CD14-positive monocyte (primary cell): ENCODE measurements at regions not wholly inside any gene's neighbourhood (a gene's known extent, or its start where the extent isn't known, plus 50 kb on each side); places are given as distances from the start of the nearest gene placed in this dataset.

Source experiments
- DNase-seq, 3 donors: peaks; one replicate each; pipeline ENCODE4 v3.0.0-alpha.2; 2011 to 2022
- H2AFZ ChIP-seq: 2 replicates; pipeline ENCODE4 v1.6.0; 2012; ENCODE audit warnings: mild to moderate bottlenecking, low read depth, low read length, inconsistent platforms; ENCODE audit not compliant: insufficient read depth, poor library complexity, severe bottlenecking
- H3K27ac ChIP-seq, 2 donors: 1 replicate in 1 of 2; 2 replicates in 1 of 2; pipeline ENCODE4 v1.5.1; 2012 to 2013; ENCODE audit warnings: low read length in 2 of 2, control low read depth in 1 of 2, inconsistent platforms in 1 of 2, low read depth in 1 of 2, mild to moderate bottlenecking in 1 of 2
- H3K27me3 ChIP-seq, 2 donors: one replicate each; pipeline versions ENCODE4 v1.6.0 to v1.6.1; 2011 to 2013; ENCODE audit warnings: low read length in 2 of 2; ENCODE audit not compliant: control insufficient read depth in 2 of 2, insufficient read depth in 2 of 2
- H3K36me3 ChIP-seq, 2 donors: replicated peaks in 1 of 2; 1 replicate in 1 of 2; 2 replicates in 1 of 2; pipeline versions ENCODE4 v1.5.1 to v1.6.1; 2012 to 2013; ENCODE audit warnings: low read length in 2 of 2, control low read depth in 1 of 2, inconsistent platforms in 1 of 2, mild to moderate bottlenecking in 1 of 2; ENCODE audit not compliant: insufficient read depth in 2 of 2, control insufficient read depth in 1 of 2
- H3K4me1 ChIP-seq, 2 donors: 1 replicate in 1 of 2; 2 replicates in 1 of 2; pipeline versions ENCODE4 v1.5.1 to v1.6.1; 2012 to 2013; ENCODE audit warnings: low read length in 2 of 2, control low read depth in 1 of 2, inconsistent platforms in 1 of 2, mild to moderate bottlenecking in 1 of 2, moderate library complexity in 1 of 2; ENCODE audit not compliant: insufficient read depth in 2 of 2, control insufficient read depth in 1 of 2
- H3K4me2 ChIP-seq: replicated peaks from 2 replicates; pipeline ENCODE3; 2012; ENCODE audit warnings: low read length, moderate library complexity, mild to moderate bottlenecking; ENCODE audit not compliant: poor library complexity, severe bottlenecking; ENCODE audit errors: extremely low read depth
- H3K4me3 ChIP-seq, 3 experiments: fragments of 200-600 bp in 1 of 3; sonication (generic) in 1 of 3; replicated peaks in 1 of 3; 1 replicate in 2 of 3; 2 replicates in 1 of 3; pipeline ENCODE4 v1.5.1; 2011 to 2013; ENCODE audit warnings: low read length in 3 of 3, mild to moderate bottlenecking in 3 of 3, control low read depth in 2 of 3, low read depth in 2 of 3, inconsistent platforms in 1 of 3, moderate library complexity in 1 of 3
- H3K79me2 ChIP-seq: 2 replicates; pipeline ENCODE4 v1.6.0; 2012; ENCODE audit warnings: mild to moderate bottlenecking, control low read depth, inconsistent platforms, low read length, moderate library complexity; ENCODE audit not compliant: insufficient read depth
- H3K9ac ChIP-seq: 2 replicates; pipeline ENCODE4 v1.6.0; 2017; ENCODE audit warnings: low read length, mild to moderate bottlenecking; ENCODE audit not compliant: insufficient read depth, poor library complexity, severe bottlenecking
- H3K9me3 ChIP-seq, 2 donors: replicated peaks in 1 of 2; 1 replicate in 1 of 2; 2 replicates in 1 of 2; pipeline versions ENCODE4 v1.5.1 to v1.6.1; 2012 to 2013; ENCODE audit warnings: low read length in 2 of 2, control low read depth in 1 of 2; ENCODE audit not compliant: control insufficient read depth in 1 of 2, insufficient read depth in 1 of 2
- H4K20me1 ChIP-seq: 2 replicates; pipeline ENCODE4 v1.6.0; 2012; ENCODE audit warnings: mild to moderate bottlenecking, low read length, control low read depth, moderate library complexity; ENCODE audit not compliant: insufficient read depth
- H3K27ac Mint-ChIP-seq, 7 donors: one replicate each; pipeline ENCODE4 v1.8.0; 2020; ENCODE audit warnings: mild to moderate bottlenecking in 7 of 7, mixed read lengths in 7 of 7, moderate library complexity in 6 of 7, inconsistent platforms in 2 of 7
- H3K27me3 Mint-ChIP-seq, 3 donors: one replicate each; pipeline ENCODE4 v1.8.0; 2021 to 2022; ENCODE audit warnings: low read depth in 3 of 3, mild to moderate bottlenecking in 3 of 3, mixed read lengths in 3 of 3, moderate library complexity in 3 of 3, inconsistent platforms in 1 of 3
- H3K36me3 Mint-ChIP-seq, 2 donors: one replicate each; pipeline ENCODE4 v1.8.0; 2020; ENCODE audit warnings: mixed read lengths in 2 of 2, inconsistent platforms in 1 of 2, mild to moderate bottlenecking in 1 of 2
- H3K4me1 Mint-ChIP-seq: one replicate; pipeline ENCODE4 v1.8.0; 2020; ENCODE audit warnings: mild to moderate bottlenecking, mixed read lengths
- H3K4me3 Mint-ChIP-seq, 2 donors: one replicate each; pipeline ENCODE4 v1.8.0; 2020; ENCODE audit warnings: mild to moderate bottlenecking in 2 of 2, mixed read lengths in 2 of 2, moderate library complexity in 1 of 2
- H3K9me3 Mint-ChIP-seq, 7 donors: one replicate each; pipeline ENCODE4 v1.8.0; 2020 to 2022; ENCODE audit warnings: mixed read lengths in 7 of 7, mild to moderate bottlenecking in 6 of 7, moderate library complexity in 6 of 7, inconsistent platforms in 2 of 7
- CTCF ChIP-seq: fragments of 200-600 bp; IDR thresholded peaks from one replicate; pipeline ENCODE4 v1.8.0; 2022; ENCODE audit warnings: antibody characterized with exemption, mild to moderate bottlenecking
- WGBS: methylation state at CpG from one replicate; pipeline ENCODE4 v1.1.5; 2013; ENCODE audit warnings: missing lambda C conversion rate; ENCODE audit not compliant: insufficient coverage; 5-methylcytosine and 5-hydroxymethylcytosine counted together
- intact Hi-C, 2 donors: fragments of 100-400 bp; cut with micrococcal nuclease; formaldehyde crosslinking; loops; one replicate each; pipeline versions ENCODE4 v1.15.0 to v1.15.1; 2023

DNA sequence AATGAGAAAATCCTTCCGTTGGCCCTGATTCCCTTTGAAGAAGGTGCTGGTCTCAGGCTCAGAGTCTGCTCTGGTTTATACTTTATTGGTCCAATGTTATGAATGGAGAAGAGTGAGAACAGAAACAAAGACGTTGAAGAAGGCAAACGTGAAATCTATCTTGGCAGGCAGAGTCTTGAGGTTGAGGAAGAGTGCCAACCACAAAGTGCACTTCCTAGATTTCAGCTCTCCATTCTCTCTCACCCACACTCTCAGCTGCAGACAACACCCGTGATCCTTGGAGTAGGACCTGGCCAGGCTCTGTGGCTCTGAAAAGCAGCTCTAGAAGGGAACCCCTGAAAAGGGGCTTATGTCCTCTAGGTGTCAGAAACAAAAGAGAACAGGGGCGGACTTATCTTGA, 128.9 kb upstream of the PLXNA4 start:
- Histone ChIP-seq H4K20me1 (no peaks in the 10 kb centered on the region), H3K4me1 (no peaks in the 10 kb centered on the region), H3K4me3 (no peak overlapping the region), H3K4me2 (no peak overlapping the region), H3K79me2 (no peaks in the 10 kb centered on the region), H3K9ac (no peak overlapping the region), H3K36me3 (no peaks in the 10 kb centered on the region), H2AFZ (no peak overlapping the region), H3K27me3 (no peaks in the 10 kb centered on the region), H3K9me3 (no peaks in the 10 kb centered on the region), H3K27ac (no peak overlapping the region)
- TF ChIP-seq CTCF: no peak
- Mint-ChIP-seq H3K27me3 (peaks cover 0 to 4% (median 3%) of the 10 kb centered on the region in 3 donors), H3K27ac (no peak overlapping the region), H3K36me3 (no peaks in the 10 kb centered on the region), H3K9me3 (peaks cover 0 to 1% (median 0%) of the 10 kb centered on the region in 7 donors), H3K4me1 (peaks cover 6% of the 10 kb centered on the region), H3K4me3 (no peak overlapping the region)
- DNase-seq: no peak
- 42% methylated on average over 2 of the region's 5 CpGs for WGBS
- intact Hi-C loops: no loop called here

- Histone ChIP-seq H2AFZ (no peak overlapping the region), H3K9me3 (no peaks in the 10 kb centered on the region), H3K36me3 (no peaks in the 10 kb centered on the region), H3K4me2 (no peak overlapping the region), H3K9ac (no peak overlapping the region), H3K27me3 (no peaks in the 10 kb centered on the region), H3K4me3 (no peak overlapping the region), H4K20me1 (no peaks in the 10 kb centered on the region), H3K4me1 (no peaks in the 10 kb centered on the region), H3K27ac (no peak overlapping the region), H3K79me2 (no peaks in the 10 kb centered on the region)
- TF ChIP-seq CTCF: no peak
- no peak for DNase-seq
- 96% methylated on average over 5 of the region's 7 CpGs for WGBS
- Mint-ChIP-seq H3K4me3 (no peak overlapping the region), H3K36me3 (no peaks in the 10 kb centered on the region), H3K27me3 (peaks cover 0 to 3% (median 3%) of the 10 kb centered on the region in 3 donors), H3K4me1 (peaks cover 6% of the 10 kb centered on the region), H3K27ac (no peak overlapping the region), H3K9me3 (peaks cover 0 to 3% (median 0%) of the 10 kb centered on the region in 7 donors)
- intact Hi-C loops: no loop called here
Measured at GRCh38 chr7:132703742-132704141, 127.5 kb upstream of the PLXNA4 start.
